PFSK-1 (cell line): ENCODE measurements at regions not wholly inside any gene's neighbourhood (a gene's known extent, or its start where the extent isn't known, plus 50 kb on each side); places are given as distances from the start of the nearest gene placed in this dataset.

Experiments used
- FOXP2 ChIP-seq: optimal IDR thresholded peaks from 2 replicates; pipeline ENCODE3; 2011; ENCODE audit warnings: borderline replicate concordance, control low read depth, inconsistent platforms; ENCODE audit not compliant: insufficient read depth; ENCODE audit errors: extremely low read length, extremely low read depth
- POLR2AphosphoS5 ChIP-seq: IDR thresholded peaks from 2 replicates; pipeline ENCODE4 v1.6.1; 2012; ENCODE audit warnings: low read depth, mild to moderate bottlenecking, control low read depth, low read length, moderate library complexity
- REST ChIP-seq, 2 experiments: IDR thresholded peaks; 2 replicates each; pipeline versions ENCODE4 v1.6.1 to v1.8.0; 2011 to 2012; ENCODE audit warnings: low read depth in 2 of 2, low read length in 2 of 2, control low read depth in 1 of 2, inconsistent platforms in 1 of 2, mild to moderate bottlenecking in 1 of 2, moderate library complexity in 1 of 2; ENCODE audit not compliant: insufficient read depth in 1 of 2
- SIN3A ChIP-seq: IDR thresholded peaks from 2 replicates; pipeline ENCODE4 v1.6.1; 2012; ENCODE audit warnings: mild to moderate bottlenecking, low read length, moderate library complexity, borderline replicate concordance; ENCODE audit not compliant: insufficient read depth
- TAF1 ChIP-seq: IDR thresholded peaks from 2 replicates; pipeline ENCODE4 v1.6.1; 2012; ENCODE audit warnings: low read length, control low read depth, borderline replicate concordance; ENCODE audit not compliant: insufficient read depth

DNA sequence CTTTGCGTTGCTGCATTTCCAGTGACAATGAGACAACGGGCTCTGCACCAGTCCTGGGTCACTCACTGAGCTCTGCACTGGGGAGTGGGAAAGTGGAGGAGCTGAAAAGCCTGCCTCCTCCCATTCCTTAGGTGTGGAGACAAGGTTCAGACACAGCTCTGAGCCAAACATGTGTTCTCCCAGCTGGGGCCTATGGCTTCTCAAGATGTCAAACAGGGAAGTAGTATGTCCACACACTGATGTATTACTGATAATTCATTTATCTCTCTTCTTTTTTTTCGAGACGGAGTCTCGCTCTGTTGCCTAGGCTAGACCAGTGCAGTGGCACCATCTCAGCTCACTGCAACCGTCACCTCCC lies 90.2 kb upstream of the SLC4A7 start:
- TF ChIP-seq REST (IDR thresholded peaks at IDR 0.05; ENCODE audit: insufficient read depth in 1 of 2, low read depth in 2 of 2, low read length in 2 of 2) (no peak), POLR2AphosphoS5 (no peak), TAF1 (no peak), FOXP2 (no peak), SIN3A (no peak)

DNA sequence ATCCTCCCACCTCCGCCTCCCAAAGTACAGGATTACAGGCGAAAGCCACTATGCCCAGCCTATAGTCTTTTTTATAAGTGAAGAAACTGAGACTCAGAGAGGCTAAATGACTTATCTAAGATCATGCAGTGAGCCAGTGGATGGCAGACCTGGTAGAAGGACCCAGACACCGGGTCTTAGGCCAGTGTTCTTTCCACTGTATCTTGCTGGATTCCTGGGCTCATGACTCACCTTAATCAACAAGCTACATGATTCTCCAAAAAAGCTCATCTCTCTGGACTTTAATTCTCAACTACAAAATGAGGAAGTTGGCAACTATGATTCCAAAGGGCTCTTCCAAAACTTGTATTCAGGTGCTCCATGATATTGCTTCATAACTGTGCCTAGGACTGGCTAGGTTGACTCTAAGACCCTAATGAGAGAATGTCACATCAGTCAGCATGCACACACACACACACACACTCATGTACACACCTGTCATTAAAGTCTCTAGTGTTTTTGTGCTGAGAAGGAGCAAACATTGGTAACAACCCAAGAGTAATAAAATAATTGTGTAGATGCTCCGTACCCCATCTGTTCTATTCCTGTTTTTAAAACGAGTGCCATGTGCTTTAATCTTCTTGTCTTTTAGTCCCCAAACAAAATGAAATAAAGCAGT lies 89.7 kb upstream of the SLC4A7 start:
- TF ChIP-seq FOXP2 (no peak), SIN3A (no peak), REST (IDR thresholded peaks at IDR 0.05; ENCODE audit: insufficient read depth in 1 of 2, low read depth in 2 of 2, low read length in 2 of 2) (no peak), POLR2AphosphoS5 (no peak), TAF1 (no peak)

GRCh38 chr3:27573138-27573537 lies 89.0 kb upstream of the SLC4A7 start:
- TF ChIP-seq SIN3A: no peak
- no peak for TF ChIP-seq FOXP2
- no peak for TF ChIP-seq TAF1
- TF ChIP-seq REST (IDR thresholded peaks at IDR 0.05; ENCODE audit: insufficient read depth in 1 of 2, low read depth in 2 of 2, low read length in 2 of 2): no peak
- no peak for TF ChIP-seq POLR2AphosphoS5

GRCh38 chr3:27571345-27571744 lies 87.2 kb upstream of the SLC4A7 start:
- TF ChIP-seq REST (IDR thresholded peaks at IDR 0.05; ENCODE audit: insufficient read depth in 1 of 2, low read depth in 2 of 2, low read length in 2 of 2): no peak
- TF ChIP-seq TAF1: no peak
- no peak for TF ChIP-seq POLR2AphosphoS5

DNA sequence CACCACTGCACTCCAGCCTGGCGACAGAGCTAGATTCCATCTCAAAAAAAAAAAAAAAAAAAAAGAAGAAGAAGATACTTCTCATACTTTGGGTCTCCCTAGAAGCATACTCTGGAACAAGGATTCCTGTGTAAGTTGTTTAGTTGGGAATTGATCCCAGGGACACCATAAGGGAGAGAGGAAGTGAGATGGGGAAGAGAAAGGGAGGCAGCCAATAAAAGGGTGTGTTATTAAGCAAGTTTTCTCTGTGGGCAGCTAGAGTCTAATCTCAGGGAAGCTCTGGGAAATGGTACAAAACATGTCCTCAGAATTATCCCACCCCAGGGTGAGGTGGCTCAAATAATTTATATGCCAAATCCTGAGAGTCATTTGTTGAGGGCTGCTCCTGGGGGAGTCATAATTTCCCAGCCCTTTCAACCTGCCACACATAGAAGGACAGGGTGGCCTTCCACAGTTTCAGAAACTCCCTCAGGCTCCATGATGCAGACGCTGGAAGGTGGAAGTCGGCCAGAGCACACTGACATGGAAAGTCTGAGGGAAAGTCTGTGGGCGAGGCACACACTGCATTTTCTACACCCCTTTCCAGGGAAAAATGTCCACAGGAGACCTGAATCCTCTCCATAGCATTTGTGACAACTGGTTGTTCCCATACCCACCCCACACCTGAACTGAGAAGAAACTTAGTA lies 86.4 kb upstream of the SLC4A7 start:
- TF ChIP-seq SIN3A (no peak), FOXP2 (no peak), POLR2AphosphoS5 (no peak), REST (IDR thresholded peaks at IDR 0.05; ENCODE audit: insufficient read depth in 1 of 2, low read depth in 2 of 2, low read length in 2 of 2) (no peak), TAF1 (no peak)
